ENCODE measurements at regions not wholly inside any gene's neighbourhood (a gene's known extent, or its start where the extent isn't known, plus 50 kb on each side); places are given as distances from the start of the nearest gene placed in this dataset.

DNA sequence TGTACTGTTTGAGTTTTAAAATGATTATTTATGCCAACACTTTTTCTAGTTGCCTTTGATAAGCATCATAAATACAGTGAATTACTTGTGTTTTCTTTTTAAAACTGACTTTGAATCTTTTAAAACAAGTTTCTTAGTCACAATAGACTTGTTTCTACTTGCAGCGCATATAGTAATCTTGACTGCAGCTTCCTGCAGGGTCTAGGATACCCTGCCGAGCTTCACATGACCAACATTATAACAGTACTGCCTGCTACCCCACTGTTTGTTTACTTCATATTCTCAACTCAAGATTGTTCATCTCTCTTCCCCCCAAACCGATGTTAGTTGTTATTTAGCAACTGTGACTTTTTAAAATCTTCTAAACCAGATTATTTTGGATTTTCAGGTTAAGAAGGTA lies 751.3 kb upstream of the NEGR1 start:
- no peak for DNase-seq
- H3K9me3 ChIP-seq (replicated peaks in 1 of 3): no peaks in the 10 kb centered on the region
- 47 to 59% (median 54%) methylated on average over 3 of the region's 3 CpGs for WGBS, 4 donors
- intact Hi-C loops (cut with DNase I): no loop called here
- TF ChIP-seq, protein P1, sequence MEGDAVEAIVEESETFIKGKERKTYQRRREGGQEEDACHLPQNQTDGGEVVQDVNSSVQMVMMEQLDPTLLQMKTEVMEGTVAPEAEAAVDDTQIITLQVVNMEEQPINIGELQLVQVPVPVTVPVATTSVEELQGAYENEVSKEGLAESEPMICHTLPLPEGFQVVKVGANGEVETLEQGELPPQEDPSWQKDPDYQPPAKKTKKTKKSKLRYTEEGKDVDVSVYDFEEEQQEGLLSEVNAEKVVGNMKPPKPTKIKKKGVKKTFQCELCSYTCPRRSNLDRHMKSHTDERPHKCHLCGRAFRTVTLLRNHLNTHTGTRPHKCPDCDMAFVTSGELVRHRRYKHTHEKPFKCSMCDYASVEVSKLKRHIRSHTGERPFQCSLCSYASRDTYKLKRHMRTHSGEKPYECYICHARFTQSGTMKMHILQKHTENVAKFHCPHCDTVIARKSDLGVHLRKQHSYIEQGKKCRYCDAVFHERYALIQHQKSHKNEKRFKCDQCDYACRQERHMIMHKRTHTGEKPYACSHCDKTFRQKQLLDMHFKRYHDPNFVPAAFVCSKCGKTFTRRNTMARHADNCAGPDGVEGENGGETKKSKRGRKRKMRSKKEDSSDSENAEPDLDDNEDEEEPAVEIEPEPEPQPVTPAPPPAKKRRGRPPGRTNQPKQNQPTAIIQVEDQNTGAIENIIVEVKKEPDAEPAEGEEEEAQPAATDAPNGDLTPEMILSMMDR (IDR thresholded peaks at IDR 0.05): no peak
- no peak for TF ChIP-seq POLR2A (IDR thresholded peaks at IDR 0.05)
- no peaks in the 10 kb centered on the region for H3K36me3 ChIP-seq (replicated peaks in 1 of 2)
- H3K4me3 ChIP-seq: no peak overlapping the region
- no peaks in the 10 kb centered on the region for H3K4me1 ChIP-seq (replicated peaks in 1 of 2)
- H3K27ac ChIP-seq: no peak overlapping the region
- no peaks in the 10 kb centered on the region for H3K27me3 ChIP-seq

- Histone ChIP-seq H3K27ac (no peak overlapping the region), H3K27me3 (no peaks in the 10 kb centered on the region), H3K36me3 (replicated peaks in 1 of 2) (no peaks in the 10 kb centered on the region), H3K4me1 (replicated peaks in 1 of 2) (no peaks in the 10 kb centered on the region), H3K9me3 (replicated peaks in 1 of 3) (no peaks in the 10 kb centered on the region), H3K4me3 (no peak overlapping the region)
- no peak for DNase-seq
- intact Hi-C loops (cut with DNase I): no loop called here
- WGBS, 4 donors: 66 to 78% (median 69%) methylated on average over 2 of the region's 2 CpGs
- TF ChIP-seq, protein P1 (IDR thresholded peaks at IDR 0.05): no peak
- no peak for TF ChIP-seq POLR2A (IDR thresholded peaks at IDR 0.05)
These were observed 747.2 kb upstream of the NEGR1 start for GRCh38 chr1:73029571-73029970.

DNA sequence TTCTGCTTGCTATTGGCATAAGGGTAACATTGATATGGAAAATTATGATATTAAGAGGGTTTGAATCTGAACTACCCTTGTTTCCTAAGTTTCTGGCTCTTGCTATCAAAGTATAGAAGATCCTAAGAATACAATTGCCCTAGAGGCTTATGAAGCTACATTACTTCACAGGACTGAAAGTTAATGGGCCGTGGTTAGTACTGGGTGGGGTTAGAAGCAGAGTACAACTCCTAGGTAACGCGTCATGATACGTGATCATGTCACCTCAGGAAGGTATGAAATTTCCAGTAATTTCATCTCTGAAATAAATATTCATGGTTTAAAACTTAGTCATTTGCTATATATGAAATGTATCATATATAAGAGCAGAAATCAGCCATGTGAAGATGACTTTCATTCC lies 743.8 kb upstream of the NEGR1 start:
- no peak overlapping the region for H3K4me3 ChIP-seq
- no peaks in the 10 kb centered on the region for H3K9me3 ChIP-seq (replicated peaks in 1 of 3)
- H3K27ac ChIP-seq: no peak overlapping the region
- intact Hi-C loops (cut with DNase I): no loop called here
- no peaks in the 10 kb centered on the region for H3K27me3 ChIP-seq
- no peak for TF ChIP-seq POLR2A (IDR thresholded peaks at IDR 0.05)
- TF ChIP-seq, protein P1 (IDR thresholded peaks at IDR 0.05): no peak
- H3K36me3 ChIP-seq (replicated peaks in 1 of 2): no peaks in the 10 kb centered on the region
- WGBS, 4 donors: 68 to 72% (median 69%) methylated on average over 4 of the region's 4 CpGs
- H3K4me1 ChIP-seq (replicated peaks in 1 of 2): no peaks in the 10 kb centered on the region
- no peak for DNase-seq

DNA sequence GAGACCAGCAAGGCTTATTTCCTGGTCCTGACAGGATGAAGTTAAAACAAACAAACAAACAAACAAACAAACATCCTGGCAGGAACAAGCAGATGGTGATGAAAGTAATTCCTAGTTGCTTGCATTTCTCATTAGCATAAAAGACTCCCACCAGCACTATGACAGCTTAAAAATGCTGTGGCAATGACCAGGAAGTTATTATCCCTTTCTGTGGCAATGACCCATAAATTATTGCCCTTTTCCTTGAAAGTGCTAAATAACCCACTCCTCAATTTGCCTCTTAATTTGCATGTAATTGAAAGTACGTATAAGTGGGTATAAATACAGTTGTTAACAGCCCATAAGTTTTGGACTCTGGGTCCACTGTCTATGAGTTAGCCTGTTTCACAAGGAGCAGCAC lies 727.6 kb upstream of the NEGR1 start:
- Histone ChIP-seq H3K9me3 (replicated peaks in 1 of 3) (no peaks in the 10 kb centered on the region), H3K4me3 (no peak overlapping the region), H3K4me1 (replicated peaks in 1 of 2) (no peaks in the 10 kb centered on the region), H3K36me3 (replicated peaks in 1 of 2) (no peaks in the 10 kb centered on the region), H3K27ac (no peak overlapping the region), H3K27me3 (no peaks in the 10 kb centered on the region)
- WGBS, 4 donors: 38 to 61% (median 58%) methylated on average over 1 of the region's 1 CpG
- TF ChIP-seq POLR2A (IDR thresholded peaks at IDR 0.05): no peak
- TF ChIP-seq, protein P1 (IDR thresholded peaks at IDR 0.05): no peak
- no peak for DNase-seq
- intact Hi-C loops (cut with DNase I): no loop called here

Data from adrenal gland (tissue), 9 donors.